OCI-LY1 (cell line): ENCODE measurements at regions not wholly inside any gene's neighbourhood (a gene's known extent, or its start where the extent isn't known, plus 50 kb on each side); places are given as distances from the start of the nearest gene placed in this dataset.

Source experiments
- EZH2 ChIP-seq: fragments of 200-600 bp; sonication (generic), shearing (Covaris generic); IDR thresholded peaks from 2 replicates; pipeline ENCODE4 v1.8.0; 2017; ENCODE audit warnings: borderline replicate concordance, mixed run types, mild to moderate bottlenecking, antibody characterized with exemption, low read length, moderate library complexity, mixed read lengths
- TF ChIP-seq, protein P1 (sequence below): fragments of 200-600 bp; sonication (generic), shearing (Covaris generic); IDR thresholded peaks from 2 replicates; pipeline ENCODE4 v1.5.1; 2017; ENCODE audit warnings: mild to moderate bottlenecking, antibody characterized with exemption, low read length, moderate library complexity, mixed read lengths

DNA sequence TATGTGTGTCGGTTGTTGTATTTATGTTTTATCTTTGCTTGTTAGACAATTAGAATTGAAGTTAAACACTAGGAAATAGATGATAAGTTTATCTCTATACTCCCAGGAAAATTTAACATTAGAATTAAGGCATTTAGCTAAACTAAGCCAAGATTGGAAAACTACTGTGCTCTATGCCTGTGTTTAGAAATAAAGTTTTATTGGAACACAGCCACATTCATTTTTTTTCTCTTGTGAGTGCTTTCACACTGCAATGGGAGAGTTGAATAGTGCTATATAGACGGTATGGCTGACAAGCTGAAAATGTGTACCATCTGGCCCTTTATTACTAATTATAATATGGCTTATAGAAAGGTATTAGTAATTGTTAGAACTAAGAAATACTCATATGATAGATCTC is 186.7 kb upstream of the NUDT6 start:
- TF ChIP-seq, protein P1, sequence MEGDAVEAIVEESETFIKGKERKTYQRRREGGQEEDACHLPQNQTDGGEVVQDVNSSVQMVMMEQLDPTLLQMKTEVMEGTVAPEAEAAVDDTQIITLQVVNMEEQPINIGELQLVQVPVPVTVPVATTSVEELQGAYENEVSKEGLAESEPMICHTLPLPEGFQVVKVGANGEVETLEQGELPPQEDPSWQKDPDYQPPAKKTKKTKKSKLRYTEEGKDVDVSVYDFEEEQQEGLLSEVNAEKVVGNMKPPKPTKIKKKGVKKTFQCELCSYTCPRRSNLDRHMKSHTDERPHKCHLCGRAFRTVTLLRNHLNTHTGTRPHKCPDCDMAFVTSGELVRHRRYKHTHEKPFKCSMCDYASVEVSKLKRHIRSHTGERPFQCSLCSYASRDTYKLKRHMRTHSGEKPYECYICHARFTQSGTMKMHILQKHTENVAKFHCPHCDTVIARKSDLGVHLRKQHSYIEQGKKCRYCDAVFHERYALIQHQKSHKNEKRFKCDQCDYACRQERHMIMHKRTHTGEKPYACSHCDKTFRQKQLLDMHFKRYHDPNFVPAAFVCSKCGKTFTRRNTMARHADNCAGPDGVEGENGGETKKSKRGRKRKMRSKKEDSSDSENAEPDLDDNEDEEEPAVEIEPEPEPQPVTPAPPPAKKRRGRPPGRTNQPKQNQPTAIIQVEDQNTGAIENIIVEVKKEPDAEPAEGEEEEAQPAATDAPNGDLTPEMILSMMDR: no peak
- TF ChIP-seq EZH2: no peak
